GM23248 (cell line): ENCODE measurements at regions not wholly inside any gene's neighbourhood (a gene's known extent, or its start where the extent isn't known, plus 50 kb on each side); places are given as distances from the start of the nearest gene placed in this dataset.

Experiments
- EZH2 ChIP-seq: fragments of 200-600 bp; sonication (generic); IDR thresholded peaks from 2 replicates; pipeline ENCODE4 v1.6.1; 2018; ENCODE audit warnings: antibody characterized with exemption, mild to moderate bottlenecking; ENCODE audit not compliant: insufficient read depth, poor library complexity, severe bottlenecking
- EZH2phosphoT487 ChIP-seq: fragments of 200-600 bp; sonication (generic); IDR thresholded peaks from 2 replicates; pipeline ENCODE4 v1.6.1; 2018; ENCODE audit warnings: antibody characterized with exemption, moderate library complexity, mild to moderate bottlenecking, low read depth; ENCODE audit not compliant: insufficient read depth

DNA sequence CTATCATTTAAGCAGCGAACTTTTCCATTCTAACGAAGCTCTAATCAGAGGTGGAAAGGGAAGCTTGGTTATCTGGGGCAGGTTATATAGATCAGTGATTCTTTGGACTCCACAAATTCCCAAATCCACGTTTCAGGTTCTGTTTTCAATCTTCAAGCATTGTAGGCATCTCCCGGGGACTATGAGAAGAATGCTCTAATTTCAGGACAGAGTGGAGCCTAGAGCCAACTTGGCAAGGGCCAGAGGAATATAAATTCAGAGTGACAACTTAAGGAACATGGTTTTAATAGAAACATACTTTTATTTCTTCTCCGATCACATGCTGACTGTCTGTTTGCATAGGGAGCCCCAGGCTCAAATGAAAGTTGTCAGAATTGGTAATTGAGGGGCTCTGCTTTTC, 514.0 kb upstream of the KLF4 start:
- TF ChIP-seq EZH2 (no peak), EZH2phosphoT487 (no peak)
